ENCODE measurements at regions not wholly inside any gene's neighbourhood (a gene's known extent, or its start where the extent isn't known, plus 50 kb on each side); places are given as distances from the start of the nearest gene placed in this dataset.
"Not testable (repeated sequence)": the region's sequence is repeated elsewhere in the genome, so short reads cannot be mapped to it uniquely, and the experiment has no call there.

DNA sequence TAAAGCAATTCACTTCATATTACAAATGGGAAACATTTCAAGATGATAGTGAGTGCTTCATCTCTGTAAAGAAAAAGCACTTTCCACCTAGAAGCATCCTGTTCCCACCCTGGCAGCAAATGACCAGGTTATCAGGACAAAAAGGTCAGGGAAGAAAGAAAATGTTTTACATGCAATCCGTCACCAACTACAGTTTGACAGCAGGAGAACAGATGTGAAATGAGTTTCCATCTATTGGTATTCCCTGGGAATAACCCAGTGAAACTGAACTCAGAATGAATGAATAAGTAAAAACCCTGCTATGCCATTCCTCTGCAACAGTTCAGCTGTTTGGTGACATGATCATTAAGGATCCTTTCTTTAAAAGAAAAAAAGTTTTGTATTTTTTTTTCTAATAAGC, 67.6 kb downstream of the HTR1A start:
- no peak for DNase-seq (ENCODE audit: low read depth)

- no peak for DNase-seq (ENCODE audit: low read depth)
Measured at GRCh38 chr5:63878788-63879187, 83.5 kb downstream of the HTR1A start.

DNA sequence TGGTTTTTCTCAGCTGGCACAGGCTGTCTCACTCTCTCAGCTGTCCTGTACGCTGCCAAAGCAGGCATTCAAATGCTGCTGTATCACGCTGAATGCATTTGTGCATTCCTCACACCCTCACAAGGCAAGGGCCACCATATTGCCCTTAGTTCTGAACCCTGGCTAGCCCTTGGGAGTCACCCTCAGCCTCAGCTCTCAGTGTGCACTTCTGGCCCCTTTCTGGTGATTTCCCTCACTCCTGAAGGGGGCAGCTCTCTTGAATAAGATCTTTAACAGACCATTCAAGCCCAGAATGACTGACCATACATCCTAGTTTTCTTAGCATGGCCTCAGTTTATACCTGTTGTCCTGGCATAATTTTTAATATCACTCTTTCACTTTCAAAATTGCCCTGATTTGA, 84.3 kb downstream of the HTR1A start:
- no peak for DNase-seq (ENCODE audit: low read depth)

GRCh38 chr5:63860379-63860778, 101.9 kb downstream of the HTR1A start:
- DNase-seq (ENCODE audit: low read depth), result no peak

DNA sequence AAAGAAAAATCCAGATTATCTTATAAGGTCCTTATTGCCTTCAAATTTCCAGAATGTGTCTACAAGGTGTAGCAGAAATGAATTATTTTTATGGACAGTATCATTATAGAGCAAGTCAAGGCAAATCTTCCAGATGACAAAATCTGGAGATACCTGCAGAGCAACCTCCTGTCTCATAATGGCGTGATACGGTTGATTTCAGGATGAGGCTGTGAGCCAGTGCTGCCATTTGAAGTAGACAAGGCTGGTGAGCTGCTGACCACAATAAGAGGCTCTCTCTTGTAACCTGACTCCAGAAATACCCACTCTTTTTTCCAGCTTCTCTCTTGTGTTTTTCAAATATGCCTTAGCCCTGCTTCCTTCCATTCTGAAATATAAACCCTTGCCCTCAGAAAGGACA, 108.2 kb downstream of the HTR1A start:
- no peak for DNase-seq (ENCODE audit: low read depth)

DNA sequence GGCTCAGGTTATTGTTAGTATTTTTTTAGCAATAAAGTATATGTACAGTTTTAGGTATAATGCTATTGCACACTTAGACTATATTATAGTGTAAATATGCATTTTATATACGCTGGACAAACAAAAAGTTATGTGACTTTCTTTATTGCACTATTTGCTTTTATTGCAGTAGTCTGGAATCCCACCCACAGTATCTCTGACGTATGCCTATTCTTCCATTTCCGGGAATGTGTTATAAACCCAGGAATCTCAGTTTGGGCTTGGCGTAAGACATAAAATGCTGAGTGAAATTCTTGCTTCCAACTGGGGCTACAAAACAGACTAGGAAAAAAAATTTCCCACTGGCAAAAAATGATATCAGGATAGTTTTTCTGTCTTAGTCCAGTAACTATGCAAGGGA, 119.1 kb downstream of the HTR1A start:
- DNase-seq (ENCODE audit: low read depth), result no peak

- DNase-seq (ENCODE audit: low read depth), result no peak
Measured at GRCh38 chr5:63837437-63837836, 124.8 kb downstream of the HTR1A start.

DNA sequence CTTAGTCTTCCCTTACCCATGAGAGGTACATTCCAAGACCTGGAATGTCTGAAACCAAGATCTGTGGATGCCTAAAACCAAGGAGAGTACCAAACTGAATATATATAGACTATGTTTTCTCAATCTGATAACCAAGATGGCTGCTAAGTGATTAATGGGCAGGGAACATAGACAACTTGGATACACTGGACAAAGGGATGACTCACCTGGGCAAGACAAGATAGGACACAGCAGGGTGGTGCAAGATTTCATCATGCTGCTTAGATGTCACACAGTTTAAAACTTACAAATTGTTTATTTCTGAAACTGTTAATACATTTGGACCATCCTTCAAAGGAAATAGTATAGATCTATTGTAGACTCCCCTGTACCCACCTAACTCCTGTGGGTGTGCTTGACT, 130.9 kb downstream of the HTR1A start:
- no peak for DNase-seq (ENCODE audit: low read depth)

GRCh38 chr5:63825984-63826383, 136.3 kb downstream of the HTR1A start:
- DNase-seq (ENCODE audit: low read depth), result no peak

DNA sequence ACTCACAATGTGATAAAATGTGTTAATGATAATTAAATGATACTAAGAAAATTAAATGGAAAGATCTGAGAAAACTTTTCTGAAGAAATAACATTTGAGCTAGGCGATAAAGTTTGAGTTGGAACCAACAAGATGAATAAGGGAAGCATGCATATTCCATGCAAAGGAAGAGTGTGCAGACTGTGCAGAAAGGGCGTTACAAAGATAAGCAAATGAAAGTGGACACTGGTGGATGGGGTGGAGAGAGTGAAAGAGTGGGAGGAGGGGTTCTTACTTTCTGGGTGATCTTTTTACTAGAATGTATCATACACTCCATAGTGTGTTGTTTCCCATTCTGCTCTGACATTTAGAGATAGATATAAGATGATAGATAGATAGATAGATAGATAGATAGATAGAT, 138.7 kb downstream of the HTR1A start:
- no peak for DNase-seq (ENCODE audit: low read depth)

DNA sequence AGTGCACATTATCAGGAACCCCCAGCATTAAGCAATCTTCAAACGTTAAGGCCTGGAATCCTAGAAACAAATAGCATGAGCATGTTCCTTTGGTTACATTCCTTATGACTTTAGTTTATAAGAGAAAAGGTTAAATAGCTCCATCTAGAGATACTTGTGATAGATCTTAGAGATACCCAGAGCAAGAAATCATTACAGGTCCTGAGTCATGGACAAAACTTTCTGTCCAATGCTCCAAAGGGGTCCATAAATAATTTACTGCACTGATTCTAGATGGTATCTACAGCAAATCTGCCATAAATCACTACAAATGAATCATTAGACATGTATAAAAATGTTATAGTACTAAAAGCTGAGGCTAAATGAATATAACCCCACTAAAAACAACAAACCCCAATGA, 139.6 kb downstream of the HTR1A start:
- no peak for DNase-seq (ENCODE audit: low read depth)

DNA sequence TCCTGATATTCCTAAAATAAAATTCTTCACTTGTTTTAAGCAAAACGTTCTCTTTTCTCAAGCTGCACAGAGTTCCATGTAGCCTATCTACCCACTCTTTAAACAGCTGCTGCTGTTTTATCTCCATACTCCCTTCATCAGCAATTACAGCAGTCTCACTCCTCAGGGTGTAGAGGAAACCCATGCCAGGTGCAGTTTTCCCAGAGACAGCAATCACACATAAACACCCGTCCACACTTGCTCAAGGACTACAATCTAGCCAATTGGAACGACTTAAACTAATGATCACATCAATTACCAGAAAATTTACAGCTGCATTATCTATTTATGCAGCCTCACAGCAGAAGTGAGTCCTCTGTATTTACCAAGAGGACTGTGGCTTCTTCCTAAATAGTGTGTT, 141.7 kb downstream of the HTR1A start:
- no peak for DNase-seq (ENCODE audit: low read depth)

GRCh38 chr5:63812693-63813092, 149.6 kb downstream of the HTR1A start:
- no peak for DNase-seq (ENCODE audit: low read depth)

GRCh38 chr5:63811961-63812360, 150.3 kb downstream of the HTR1A start:
- DNase-seq (ENCODE audit: low read depth), result no peak

- no peak for DNase-seq (ENCODE audit: low read depth)
Measured at GRCh38 chr5:63811286-63811685, 151.0 kb downstream of the HTR1A start.

GRCh38 chr5:63805151-63805550, 157.1 kb downstream of the HTR1A start:
- DNase-seq (ENCODE audit: low read depth), result no peak

DNA sequence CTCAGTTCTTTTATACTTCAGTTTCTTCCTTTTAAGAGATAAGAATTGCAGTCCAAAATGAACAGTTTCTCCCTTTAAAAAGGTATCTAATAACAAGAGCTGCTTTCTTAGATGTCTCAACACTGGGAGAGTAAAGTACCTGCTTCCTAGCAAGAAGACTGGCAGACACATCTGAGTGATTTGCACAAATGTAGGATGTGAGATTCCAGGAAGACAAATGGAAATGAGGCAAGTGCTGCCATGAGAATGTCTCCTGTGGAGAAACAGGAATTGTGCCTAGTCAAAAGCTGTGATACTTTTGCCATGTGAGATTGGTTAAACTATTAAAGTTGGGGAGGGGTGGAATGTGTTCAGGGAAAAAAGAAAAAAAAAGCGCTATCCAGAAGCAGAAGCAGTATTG, 159.1 kb downstream of the HTR1A start:
- DNase-seq (ENCODE audit: low read depth), result no peak

GRCh38 chr5:63794979-63795378, 167.3 kb downstream of the HTR1A start:
- no peak for DNase-seq (ENCODE audit: low read depth)

GRCh38 chr5:63794296-63794695, 167.9 kb downstream of the HTR1A start:
- DNase-seq (ENCODE audit: low read depth), result no peak

GRCh38 chr5:63774939-63775338, 187.3 kb downstream of the HTR1A start:
- DNase-seq (ENCODE audit: low read depth), result no peak

GRCh38 chr5:63768221-63768620, 194.0 kb downstream of the HTR1A start:
- DNase-seq (ENCODE audit: low read depth), result no peak

DNA sequence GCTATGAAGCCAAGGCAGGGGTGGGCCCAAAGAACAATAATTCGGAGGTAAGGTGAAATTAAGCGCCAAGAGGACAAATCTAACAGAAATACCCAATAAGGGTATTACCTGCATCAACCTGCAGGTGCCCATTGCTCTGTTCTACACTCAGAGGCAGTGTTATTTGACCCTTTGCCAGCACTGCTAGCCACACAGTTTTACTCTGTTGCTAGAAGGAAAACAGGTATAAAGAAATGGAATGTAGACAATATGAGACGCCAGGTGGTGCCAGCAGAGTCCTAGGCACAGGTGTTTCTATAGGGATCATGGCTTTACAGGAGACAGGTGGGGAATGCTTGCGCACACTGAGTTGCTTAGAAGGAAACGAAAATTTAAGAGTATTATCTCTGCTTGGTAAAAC, 201.3 kb downstream of the HTR1A start:
- no peak for DNase-seq (ENCODE audit: low read depth)

DNA sequence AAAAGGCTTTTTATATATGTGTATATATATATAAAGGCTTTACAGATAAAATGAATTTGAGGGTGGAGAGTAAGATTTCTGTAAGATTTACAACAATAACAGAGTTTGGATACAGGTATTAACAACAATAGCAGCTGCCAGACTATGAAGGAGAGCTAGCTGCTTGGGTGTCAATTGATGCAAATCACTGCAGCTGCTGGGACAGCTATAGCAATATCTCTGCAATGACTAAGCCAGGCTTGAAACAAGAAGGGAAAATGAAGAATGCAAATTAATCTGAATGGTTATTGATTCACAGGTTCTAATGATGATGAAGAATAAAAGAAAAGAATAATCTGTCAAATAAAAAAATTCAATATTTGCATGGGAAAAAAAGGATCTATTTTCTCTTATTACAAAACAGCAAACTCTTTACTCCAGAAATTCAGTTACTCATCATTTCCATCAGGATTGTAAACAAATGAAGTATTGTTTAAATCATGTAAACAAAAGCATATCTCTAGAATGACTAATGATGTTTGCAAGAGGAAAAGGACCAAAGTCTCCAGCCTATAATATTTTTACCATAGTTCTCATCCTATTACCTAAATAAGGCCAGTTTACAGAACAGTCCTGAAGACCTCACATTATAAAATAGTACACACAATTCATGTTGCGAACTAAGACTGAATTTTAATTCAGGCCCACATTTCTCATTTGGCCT, 219.0 kb downstream of the HTR1A start:
- no peak for DNase-seq (ENCODE audit: low read depth)

DNA sequence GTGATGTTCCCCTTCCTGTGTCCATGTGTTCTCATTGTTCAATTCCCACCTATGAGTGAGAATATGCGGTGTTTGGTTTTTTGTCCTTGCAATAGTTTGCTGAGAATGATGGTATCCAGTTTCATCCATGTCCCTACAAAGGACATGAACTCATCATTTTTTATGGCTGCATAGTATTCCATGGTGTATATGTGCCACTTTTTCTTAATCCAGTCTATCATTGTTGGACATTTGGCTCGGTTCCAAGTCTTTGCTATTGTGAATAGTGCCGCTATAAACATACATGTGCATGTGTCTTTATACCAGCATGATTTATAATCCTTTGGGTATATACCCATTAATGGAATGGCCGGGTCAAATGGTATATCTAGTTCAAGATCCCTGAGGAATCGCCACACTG, 229.4 kb downstream of the HTR1A start:
- not testable (repeated sequence) for DNase-seq (ENCODE audit: low read depth)

All from HT1080 (cell line).